ENCODE measurements at regions not wholly inside any gene's neighbourhood (a gene's known extent, or its start where the extent isn't known, plus 50 kb on each side); places are given as distances from the start of the nearest gene placed in this dataset.

- TF ChIP-seq CTCF (IDR thresholded peaks at IDR 0.05; ENCODE audit: low read length) (no peak), EZH2 (optimal IDR thresholded peaks at IDR 0.05; ENCODE audit: low read depth, low read length) (no peak)
Observed at GRCh38 chr22:27214691-27215090, 557.3 kb downstream of the MIAT start.

Measured in MM.1S (cell line).